Kasumi-1 (cell line): ENCODE measurements at regions not wholly inside any gene's neighbourhood (a gene's known extent, or its start where the extent isn't known, plus 50 kb on each side); places are given as distances from the start of the nearest gene placed in this dataset.
"Not testable (repeated sequence)": the region's sequence is repeated elsewhere in the genome, so short reads cannot be mapped to it uniquely, and the experiment has no call there.

ENCODE experiments used
- DNase-seq, 2 experiments: peaks; one replicate each; lab custom pipeline; 2025; lab: John Stamatoyannopoulos, UW

- no peak for DNase-seq
These were observed 50.2 kb downstream of the SMIM38 start for GRCh38 chr11:69205743-69206612.

- not testable (repeated sequence) for DNase-seq
These were observed 50.9 kb downstream of the SMIM38 start for GRCh38 chr11:69206613-69206965.

GRCh38 chr11:69207165-69207889 is 51.6 kb downstream of the SMIM38 start:
- no peak for DNase-seq

- DNase-seq = no peak
These were observed 52.7 kb downstream of the SMIM38 start for GRCh38 chr11:69208190-69209037.

- no peak for DNase-seq
These were observed 53.3 kb downstream of the SMIM38 start for GRCh38 chr11:69209038-69209350.

GRCh38 chr11:69209421-69210309 is 53.9 kb downstream of the SMIM38 start:
- no peak for DNase-seq

- peak; percentile 4 to 7 for DNase-seq
These were observed 54.7 kb downstream of the SMIM38 start for GRCh38 chr11:69210310-69211035.

GRCh38 chr11:69211540-69211919 is 55.8 kb downstream of the SMIM38 start:
- no peak for DNase-seq

GRCh38 chr11:69211920-69212797 is 56.4 kb downstream of the SMIM38 start:
- no peak for DNase-seq

GRCh38 chr11:69212798-69213110 is 57.0 kb downstream of the SMIM38 start:
- DNase-seq = no peak

- no peak for DNase-seq
These were observed 57.6 kb downstream of the SMIM38 start for GRCh38 chr11:69213316-69213715.

- no peak for DNase-seq
These were observed 58.2 kb downstream of the SMIM38 start for GRCh38 chr11:69213964-69214363.

GRCh38 chr11:69215216-69215615 is 59.5 kb downstream of the SMIM38 start:
- no peak for DNase-seq

GRCh38 chr11:69215784-69216415 is 60.2 kb downstream of the SMIM38 start:
- no peak for DNase-seq

- no peak for DNase-seq
These were observed 60.9 kb downstream of the SMIM38 start for GRCh38 chr11:69216647-69217051.

GRCh38 chr11:69217276-69218105 is 61.8 kb downstream of the SMIM38 start:
- no peak for DNase-seq

GRCh38 chr11:69218271-69218682 is 62.5 kb downstream of the SMIM38 start:
- no peak for DNase-seq

GRCh38 chr11:69218946-69219720 is 63.4 kb downstream of the SMIM38 start:
- no peak for DNase-seq
